Liver (tissue), 8 donors: ENCODE measurements at regions not wholly inside any gene's neighbourhood (a gene's known extent, or its start where the extent isn't known, plus 50 kb on each side); places are given as distances from the start of the nearest gene placed in this dataset.

ENCODE experiments used
- DNase-seq: peaks from one replicate; pipeline ENCODE4 v3.0.0-alpha.2; 2017; ENCODE audit warnings: low spot score
- H3K27ac ChIP-seq, 2 donors: one replicate each; pipeline ENCODE4 v1.7.0; 2013; ENCODE audit warnings: inconsistent platforms in 2 of 2, low read length in 2 of 2, control low read depth in 1 of 2, low read depth in 1 of 2, mild to moderate bottlenecking in 1 of 2
- H3K27me3 ChIP-seq, 4 donors: one replicate each; pipeline versions ENCODE4 v1.6.1 to v1.7.0; 2013; ENCODE audit warnings: low read length in 3 of 4, inconsistent platforms in 1 of 4, mild to moderate bottlenecking in 1 of 4, moderate library complexity in 1 of 4; ENCODE audit not compliant: control insufficient read depth in 4 of 4, insufficient read depth in 4 of 4
- H3K36me3 ChIP-seq, 4 donors: one replicate each; pipeline versions ENCODE4 v1.6.1 to v1.7.0; 2013; ENCODE audit warnings: low read length in 3 of 4, mild to moderate bottlenecking in 3 of 4, low read depth in 1 of 4, moderate library complexity in 1 of 4; ENCODE audit not compliant: control insufficient read depth in 4 of 4, insufficient read depth in 3 of 4
- H3K4me1 ChIP-seq, 4 donors: one replicate each; pipeline versions ENCODE4 v1.6.1 to v1.7.0; 2013; ENCODE audit warnings: low read length in 3 of 4, mild to moderate bottlenecking in 3 of 4, moderate library complexity in 1 of 4; ENCODE audit not compliant: control insufficient read depth in 4 of 4, insufficient read depth in 4 of 4
- H3K4me3 ChIP-seq, 3 donors: one replicate each; pipeline versions ENCODE4 v1.6.1 to v1.7.0; 2013; ENCODE audit warnings: low read length in 3 of 3, control low read depth in 1 of 3, low read depth in 1 of 3, mild to moderate bottlenecking in 1 of 3
- H3K9ac ChIP-seq, 2 donors: one replicate each; pipeline ENCODE4 v1.7.0; 2013; ENCODE audit warnings: low read length in 2 of 2, mild to moderate bottlenecking in 2 of 2, moderate library complexity in 2 of 2, control low read depth in 1 of 2, low read depth in 1 of 2
- H3K9me3 ChIP-seq, 4 donors: one replicate each; pipeline versions ENCODE4 v1.6.1 to v1.7.0; 2013; ENCODE audit warnings: low read length in 3 of 4; ENCODE audit not compliant: control insufficient read depth in 4 of 4
- ATF3 ChIP-seq: IDR thresholded peaks from 2 replicates; pipeline ENCODE4 v1.6.1; 2016; ENCODE audit warnings: antibody characterized with exemption
- CTCF ChIP-seq: fragments of 150-350 bp; IDR thresholded peaks from 2 replicates; pipeline ENCODE4 v1.5.1; 2017; ENCODE audit warnings: improper control_type of control experiment, low read depth, low read length; ENCODE audit not compliant: missing input control
- FOXA1 ChIP-seq: IDR thresholded peaks from 2 replicates; pipeline ENCODE4 v1.6.1; 2016; ENCODE audit warnings: antibody characterized with exemption
- FOXA2 ChIP-seq: IDR thresholded peaks from 2 replicates; pipeline ENCODE4 v1.6.1; 2016; ENCODE audit warnings: antibody characterized with exemption
- GABPA ChIP-seq, 2 donors: IDR thresholded peaks in 1 of 2; conservative IDR thresholded peaks in 1 of 2; 2 replicates each; pipeline ENCODE4 v1.6.1; 2016; ENCODE audit warnings: antibody characterized with exemption in 2 of 2, mild to moderate bottlenecking in 1 of 2, moderate library complexity in 1 of 2
- HNF4A ChIP-seq, 2 donors: conservative IDR thresholded peaks; 2 replicates each; pipeline ENCODE4 v1.6.1; 2016; ENCODE audit warnings: antibody characterized with exemption in 2 of 2, mild to moderate bottlenecking in 2 of 2
- HNF4G ChIP-seq: IDR thresholded peaks from 2 replicates; pipeline ENCODE4 v1.6.1; 2016; ENCODE audit warnings: antibody characterized with exemption
- JUND ChIP-seq, 2 donors: IDR thresholded peaks; 2 replicates each; pipeline ENCODE4 v1.6.1; 2016; ENCODE audit warnings: antibody characterized with exemption in 2 of 2
- MAX ChIP-seq: IDR thresholded peaks from 2 replicates; pipeline ENCODE4 v1.6.1; 2016; ENCODE audit warnings: antibody characterized with exemption
- RAD21 ChIP-seq, 2 donors: IDR thresholded peaks; 2 replicates each; pipeline ENCODE4 v1.6.1; 2016; ENCODE audit warnings: antibody characterized with exemption in 2 of 2, mild to moderate bottlenecking in 2 of 2
- REST ChIP-seq: IDR thresholded peaks from 2 replicates; pipeline ENCODE4 v1.6.1; 2016; ENCODE audit warnings: antibody characterized with exemption, mild to moderate bottlenecking
- RXRA ChIP-seq, 2 donors: IDR thresholded peaks; 2 replicates each; pipeline ENCODE4 v1.6.1; 2017 to 2018; ENCODE audit warnings: antibody characterized with exemption in 2 of 2, mild to moderate bottlenecking in 1 of 2
- SP1 ChIP-seq: IDR thresholded peaks from 2 replicates; pipeline ENCODE4 v1.6.1; 2018; ENCODE audit warnings: antibody characterized with exemption, mild to moderate bottlenecking
- TAF1 ChIP-seq: conservative IDR thresholded peaks from 2 replicates; pipeline ENCODE4 v1.6.1; 2016; ENCODE audit warnings: antibody characterized with exemption, mild to moderate bottlenecking
- YY1 ChIP-seq: IDR thresholded peaks from 2 replicates; pipeline ENCODE4 v1.6.1; 2016; ENCODE audit warnings: antibody characterized with exemption, mild to moderate bottlenecking
- ZBTB33 ChIP-seq: IDR thresholded peaks from 2 replicates; pipeline ENCODE4 v1.6.1; 2016; ENCODE audit warnings: antibody characterized with exemption
- WGBS: extraction: QIAGEN DNeasy Blood & Tissue Kit; methylation state at CpG from one replicate; pipeline ENCODE4 v1.1.7; 2013; 5-methylcytosine and 5-hydroxymethylcytosine counted together
- donor health status: healthy.
- donor health status: healthy.
- donor health status: healthy.
- donor health status: healthy.
- donor health status: healthy.

GRCh38 chrX:903116-903515 lies 272.5 kb downstream of the SHOX start:
- no peaks in the 10 kb centered on the region for H3K4me1 ChIP-seq
- no peak overlapping the region for H3K4me3 ChIP-seq
- no peak overlapping the region for H3K9ac ChIP-seq
- TF ChIP-seq RAD21 (IDR thresholded peaks at IDR 0.05) = no peak
- WGBS = 85% methylated on average over 15 of the region's 15 CpGs
- no peak for DNase-seq
- H3K27ac ChIP-seq = no peak overlapping the region
- H3K36me3 ChIP-seq = no peaks in the 10 kb centered on the region
- H3K27me3 ChIP-seq = no peaks in the 10 kb centered on the region
- H3K9me3 ChIP-seq = no peaks in the 10 kb centered on the region

- Histone ChIP-seq H3K9me3 (peaks cover 0 to 15% (median 7%) of the 10 kb centered on the region in 4 donors), H3K36me3 (no peaks in the 10 kb centered on the region), H3K4me3 (no peak overlapping the region), H3K9ac (no peak overlapping the region), H3K4me1 (no peaks in the 10 kb centered on the region), H3K27me3 (no peaks in the 10 kb centered on the region), H3K27ac (no peak overlapping the region)
- TF ChIP-seq JUND (IDR thresholded peaks at IDR 0.05) (no peak), RXRA (IDR thresholded peaks at IDR 0.05) (no peak), GABPA (IDR thresholded peaks at IDR 0.05 in 1 of 2, conservative IDR thresholded peaks at IDR 0.05 in 1 of 2) (no peak), CTCF (no peak), REST (no peak), HNF4A (conservative IDR thresholded peaks at IDR 0.05) (no peak), SP1 (no peak), RAD21 (IDR thresholded peaks at IDR 0.05) (no peak), HNF4G (no peak), ZBTB33 (no peak), FOXA1 (no peak), ATF3 (no peak), MAX (no peak), YY1 (no peak), FOXA2 (no peak), TAF1 (no peak)
- DNase-seq = no peak
- WGBS = 75% methylated on average over 3 of the region's 3 CpGs
Observed at GRCh38 chrX:896256-896655, 265.7 kb downstream of the SHOX start.
